ENCODE measurements at regions not wholly inside any gene's neighbourhood (a gene's known extent, or its start where the extent isn't known, plus 50 kb on each side); places are given as distances from the start of the nearest gene placed in this dataset.

- no peak for DNase-seq
Measured at GRCh38 chrX:146346102-146346501, 463.5 kb upstream of the CXorf51B start.

GRCh38 chrX:146351620-146352019, 458.0 kb upstream of the CXorf51B start:
- no peak for DNase-seq

- no peak for DNase-seq
Measured at GRCh38 chrX:146355440-146355839, 454.1 kb upstream of the CXorf51B start.

- peak in 1 of 58 donors; percentile 1 for DNase-seq
Measured at GRCh38 chrX:146363919-146364318, 445.7 kb upstream of the CXorf51B start.

GRCh38 chrX:146385529-146385928, 424.0 kb upstream of the CXorf51B start:
- no peak for DNase-seq

- no peak for DNase-seq
Measured at GRCh38 chrX:146396409-146396808, 413.2 kb upstream of the CXorf51B start.

GRCh38 chrX:146409528-146409927, 400.0 kb upstream of the CXorf51B start:
- no peak for DNase-seq

- DNase-seq: no peak
Measured at GRCh38 chrX:146424422-146424821, 385.1 kb upstream of the CXorf51B start.

GRCh38 chrX:146433771-146434170, 375.8 kb upstream of the CXorf51B start:
- DNase-seq: no peak

- no peak for DNase-seq
Measured at GRCh38 chrX:146435472-146435871, 374.1 kb upstream of the CXorf51B start.

- DNase-seq: no peak
Measured at GRCh38 chrX:146448791-146449190, 360.8 kb upstream of the CXorf51B start.

GRCh38 chrX:146449243-146449642, 360.3 kb upstream of the CXorf51B start:
- no peak for DNase-seq

- DNase-seq: no peak
Measured at GRCh38 chrX:146451136-146451535, 358.4 kb upstream of the CXorf51B start.

GRCh38 chrX:146454363-146454762, 355.2 kb upstream of the CXorf51B start:
- no peak for DNase-seq

GRCh38 chrX:146456058-146456457, 353.5 kb upstream of the CXorf51B start:
- DNase-seq: no peak

- no peak for DNase-seq
Measured at GRCh38 chrX:146477341-146477740, 332.2 kb upstream of the CXorf51B start.

- DNase-seq: no peak
Measured at GRCh38 chrX:146481735-146482134, 327.8 kb upstream of the CXorf51B start.

All from anterior cingulate cortex (tissue), 58 donors.